ENCODE measurements at regions not wholly inside any gene's neighbourhood (a gene's known extent, or its start where the extent isn't known, plus 50 kb on each side); places are given as distances from the start of the nearest gene placed in this dataset.
A peak's percentile ranks its signal among the peaks of the same experiment; 100 is the strongest.

- DNase-seq (no peak), ATAC-seq (replicated peaks) (no peak)
- Mint-ChIP-seq H3K36me3 (peaks cover 0 to 2% of the 10 kb centered on the region in 2 donors), H3K27me3 (no peaks in the 10 kb centered on the region), H3K4me3 (no peak overlapping the region), H3K27ac (no peak overlapping the region), H3K4me1 (peaks cover 15 to 26% of the 10 kb centered on the region in 2 donors), H3K9me3 (peaks cover 0 to 3% of the 10 kb centered on the region in 2 donors)
Observed at GRCh38 chr20:12047838-12048432, 130.2 kb downstream of the BTBD3 start.

- Mint-ChIP-seq H3K4me1 (peaks cover 23 to 38% of the 10 kb centered on the region in 2 donors), H3K27ac (no peak overlapping the region), H3K27me3 (no peaks in the 10 kb centered on the region), H3K4me3 (no peak overlapping the region), H3K9me3 (peaks cover 4% of the 10 kb centered on the region in 2 donors), H3K36me3 (peaks cover 2 to 7% of the 10 kb centered on the region in 2 donors)
- no peak for DNase-seq
- no peak for ATAC-seq (replicated peaks)
Observed at GRCh38 chr20:12049125-12049524, 131.4 kb downstream of the BTBD3 start.

GRCh38 chr20:12051206-12052163 is 133.8 kb downstream of the BTBD3 start:
- peak overlapping the region; percentile 85 for H3K27ac Mint-ChIP-seq
- H3K36me3 Mint-ChIP-seq = peaks cover 5 to 10% of the 10 kb centered on the region in 2 donors
- ATAC-seq (replicated peaks) = no peak
- no peak for DNase-seq
- peaks cover 25 to 57% of the 10 kb centered on the region in 2 donors for H3K4me1 Mint-ChIP-seq
- H3K4me3 Mint-ChIP-seq = no peak overlapping the region
- H3K9me3 Mint-ChIP-seq = peaks cover 7% of the 10 kb centered on the region in 2 donors
- H3K27me3 Mint-ChIP-seq = no peaks in the 10 kb centered on the region

- H3K4me3 Mint-ChIP-seq = peak overlapping the region; percentile 26 to 28
- no peaks in the 10 kb centered on the region for H3K27me3 Mint-ChIP-seq
- peak; percentile 19 for DNase-seq
- peaks cover 5 to 11% of the 10 kb centered on the region in 2 donors for H3K36me3 Mint-ChIP-seq
- peaks cover 7% of the 10 kb centered on the region in 2 donors for H3K9me3 Mint-ChIP-seq
- ATAC-seq (replicated peaks) = peak; percentile 91 to 94
- peaks cover 35 to 68% of the 10 kb centered on the region in 2 donors for H3K4me1 Mint-ChIP-seq
- H3K27ac Mint-ChIP-seq = peak overlapping the region; percentile 85
Observed at GRCh38 chr20:12053353-12053752, 135.7 kb downstream of the BTBD3 start.

GRCh38 chr20:12054556-12054955 is 136.9 kb downstream of the BTBD3 start:
- peaks cover 10 to 18% of the 10 kb centered on the region in 2 donors for H3K36me3 Mint-ChIP-seq
- no peaks in the 10 kb centered on the region for H3K27me3 Mint-ChIP-seq
- peaks cover 13 to 16% of the 10 kb centered on the region in 2 donors for H3K9me3 Mint-ChIP-seq
- peaks cover 36 to 64% of the 10 kb centered on the region in 2 donors for H3K4me1 Mint-ChIP-seq
- H3K27ac Mint-ChIP-seq = no peak overlapping the region
- H3K4me3 Mint-ChIP-seq = peak overlapping the region in 1 of 2 donors; percentile 13
- ATAC-seq (replicated peaks) (no peak), DNase-seq (no peak)

- Mint-ChIP-seq H3K27ac (no peak overlapping the region), H3K9me3 (peaks cover 18 to 22% of the 10 kb centered on the region in 2 donors), H3K27me3 (no peaks in the 10 kb centered on the region), H3K4me3 (no peak overlapping the region), H3K36me3 (peaks cover 10 to 18% of the 10 kb centered on the region in 2 donors), H3K4me1 (peaks cover 36 to 64% of the 10 kb centered on the region in 2 donors)
- ATAC-seq (replicated peaks) = no peak
- no peak for DNase-seq
Observed at GRCh38 chr20:12055161-12055560, 137.5 kb downstream of the BTBD3 start.

- Mint-ChIP-seq H3K27me3 (no peaks in the 10 kb centered on the region), H3K36me3 (peaks cover 10 to 18% of the 10 kb centered on the region in 2 donors), H3K27ac (no peak overlapping the region), H3K9me3 (peaks cover 19 to 25% of the 10 kb centered on the region in 2 donors), H3K4me1 (peaks cover 32 to 59% of the 10 kb centered on the region in 2 donors), H3K4me3 (no peak overlapping the region)
- ATAC-seq (replicated peaks) (no peak), DNase-seq (no peak)
Observed at GRCh38 chr20:12056839-12057238, 139.1 kb downstream of the BTBD3 start.

- ATAC-seq (replicated peaks) (no peak), DNase-seq (no peak)
- peaks cover 23 to 49% of the 10 kb centered on the region in 2 donors for H3K4me1 Mint-ChIP-seq
- H3K4me3 Mint-ChIP-seq = no peak overlapping the region
- H3K36me3 Mint-ChIP-seq = peaks cover 10 to 18% of the 10 kb centered on the region in 2 donors
- H3K9me3 Mint-ChIP-seq = peaks cover 19 to 25% of the 10 kb centered on the region in 2 donors
- H3K27me3 Mint-ChIP-seq = no peaks in the 10 kb centered on the region
- no peak overlapping the region for H3K27ac Mint-ChIP-seq
Observed at GRCh38 chr20:12057778-12058177, 140.1 kb downstream of the BTBD3 start.

- Mint-ChIP-seq H3K9me3 (peaks cover 19 to 25% of the 10 kb centered on the region in 2 donors), H3K27ac (no peak overlapping the region), H3K27me3 (no peaks in the 10 kb centered on the region), H3K4me1 (peaks cover 18 to 45% of the 10 kb centered on the region in 2 donors), H3K4me3 (no peak overlapping the region), H3K36me3 (peaks cover 8 to 13% of the 10 kb centered on the region in 2 donors)
- ATAC-seq (replicated peaks) = peak; percentile 19 to 28
- no peak for DNase-seq
Observed at GRCh38 chr20:12058216-12058615, 140.5 kb downstream of the BTBD3 start.

GRCh38 chr20:12061466-12061865 is 143.8 kb downstream of the BTBD3 start:
- Mint-ChIP-seq H3K9me3 (peaks cover 17 to 23% of the 10 kb centered on the region in 2 donors), H3K4me1 (peaks cover 11 to 17% of the 10 kb centered on the region in 2 donors), H3K27ac (no peak overlapping the region), H3K36me3 (peaks cover 5 to 8% of the 10 kb centered on the region in 2 donors), H3K27me3 (no peaks in the 10 kb centered on the region), H3K4me3 (no peak overlapping the region)
- DNase-seq (no peak), ATAC-seq (replicated peaks) (no peak)

GRCh38 chr20:12063106-12063684 is 145.5 kb downstream of the BTBD3 start:
- H3K27ac Mint-ChIP-seq = no peak overlapping the region
- H3K27me3 Mint-ChIP-seq = no peaks in the 10 kb centered on the region
- no peak for DNase-seq
- H3K4me3 Mint-ChIP-seq = no peak overlapping the region
- H3K4me1 Mint-ChIP-seq = peaks cover 3 to 12% of the 10 kb centered on the region in 2 donors
- peaks cover 17 to 23% of the 10 kb centered on the region in 2 donors for H3K9me3 Mint-ChIP-seq
- ATAC-seq (replicated peaks) = no peak
- peaks cover 5 to 8% of the 10 kb centered on the region in 2 donors for H3K36me3 Mint-ChIP-seq

GRCh38 chr20:12064540-12064939 is 146.8 kb downstream of the BTBD3 start:
- H3K36me3 Mint-ChIP-seq = no peaks in the 10 kb centered on the region
- H3K9me3 Mint-ChIP-seq = peaks cover 8 to 17% of the 10 kb centered on the region in 2 donors
- H3K4me3 Mint-ChIP-seq = no peak overlapping the region
- no peaks in the 10 kb centered on the region for H3K27me3 Mint-ChIP-seq
- no peak overlapping the region for H3K27ac Mint-ChIP-seq
- H3K4me1 Mint-ChIP-seq = peaks cover 0 to 10% of the 10 kb centered on the region in 2 donors
- DNase-seq (no peak), ATAC-seq (replicated peaks) (no peak)

GRCh38 chr20:12067686-12068085 is 150.0 kb downstream of the BTBD3 start:
- ATAC-seq (replicated peaks) = no peak
- DNase-seq = no peak
- Mint-ChIP-seq H3K27ac (no peak overlapping the region), H3K9me3 (peaks cover 0 to 8% of the 10 kb centered on the region in 2 donors), H3K4me1 (peaks cover 2 to 10% of the 10 kb centered on the region in 2 donors), H3K4me3 (no peak overlapping the region), H3K27me3 (no peaks in the 10 kb centered on the region), H3K36me3 (no peaks in the 10 kb centered on the region)

GRCh38 chr20:12068121-12068520 is 150.4 kb downstream of the BTBD3 start:
- Mint-ChIP-seq H3K4me1 (peaks cover 2 to 10% of the 10 kb centered on the region in 2 donors), H3K27me3 (no peaks in the 10 kb centered on the region), H3K4me3 (no peak overlapping the region), H3K9me3 (peaks cover 0 to 8% of the 10 kb centered on the region in 2 donors), H3K27ac (no peak overlapping the region), H3K36me3 (no peaks in the 10 kb centered on the region)
- ATAC-seq (replicated peaks) = no peak
- no peak for DNase-seq
